Brain microvascular endothelial cell (primary cell): ENCODE measurements at regions not wholly inside any gene's neighbourhood (a gene's known extent, or its start where the extent isn't known, plus 50 kb on each side); places are given as distances from the start of the nearest gene placed in this dataset.
"Not testable (repeated sequence)": the region's sequence is repeated elsewhere in the genome, so short reads cannot be mapped to it uniquely, and the experiment has no call there.

Experiments
- DNase-seq: peaks from one replicate; pipeline ENCODE4 v3.0.0-alpha.2; 2020
- H3K27ac ChIP-seq: fragments of 250-450 bp; sonication (Bioruptor Pico); 2 replicates; pipeline ENCODE4 v1.5.1; 2020; ENCODE audit warnings: mild to moderate bottlenecking, moderate library complexity
- H3K27me3 ChIP-seq: fragments of 250-450 bp; sonication (Bioruptor Pico); replicated peaks from 2 replicates; pipeline ENCODE4 v1.5.1; 2020; ENCODE audit warnings: mild to moderate bottlenecking
- H3K36me3 ChIP-seq: fragments of 250-450 bp; sonication (Bioruptor Pico); replicated peaks from 2 replicates; pipeline ENCODE4 v1.5.1; 2020; ENCODE audit warnings: mild to moderate bottlenecking
- H3K4me3 ChIP-seq: 2 replicates; pipeline ENCODE4 v1.5.1; 2011; ENCODE audit warnings: low read depth, mild to moderate bottlenecking, control low read depth, low read length, moderate library complexity
- in situ Hi-C: cut with HindIII; loops from 2 replicates; pipeline ENCODE4 v1.10.0; 2017; ENCODE audit warnings: low sequenced_read_pairs, low pct_ligation_motif_present
- TF ChIP-seq, protein P1 (sequence below): IDR thresholded peaks from 2 replicates; pipeline ENCODE4 v1.5.1; 2011; ENCODE audit warnings: low read depth, mild to moderate bottlenecking, moderate library complexity, low read length, control low read depth, inconsistent platforms; ENCODE audit errors: missing control alignments

DNA sequence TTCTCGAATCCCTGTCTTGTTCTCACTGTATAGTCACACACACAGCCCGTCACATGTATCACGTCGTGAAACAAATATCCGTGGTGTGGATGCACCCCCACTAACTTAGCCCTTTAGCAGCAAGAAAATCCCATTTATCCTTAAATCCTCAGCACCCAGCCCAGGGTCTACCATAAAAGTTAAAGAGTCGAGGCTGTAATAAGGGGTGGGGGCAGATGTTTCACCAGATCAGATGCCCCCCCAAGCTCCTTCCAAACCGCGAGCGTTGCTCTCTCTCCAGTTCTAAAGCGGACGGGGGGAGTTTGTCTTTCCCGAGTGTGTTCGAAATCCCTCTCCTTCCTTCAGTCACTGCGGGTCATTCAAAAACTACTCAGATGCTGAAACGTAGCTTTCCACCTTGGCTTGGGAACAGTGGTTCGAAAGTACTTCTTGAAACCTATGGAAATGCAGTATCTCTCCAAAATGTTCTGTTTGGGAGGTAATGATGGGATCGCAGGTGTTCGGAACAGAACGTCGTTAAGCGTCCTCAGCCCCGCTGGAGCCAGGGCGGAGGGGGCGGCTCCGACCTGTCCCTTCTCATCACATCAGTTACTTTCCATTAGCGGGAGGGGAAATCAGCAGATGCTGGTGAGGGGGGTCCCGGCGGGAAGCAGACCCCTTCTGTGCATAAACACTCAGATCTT is 156.2 kb downstream of the BRD1 start:
- no peak overlapping the region for H3K4me3 ChIP-seq
- no peak for DNase-seq
- H3K27ac ChIP-seq: no peak overlapping the region
- in situ Hi-C loops: no loop called here
- H3K36me3 ChIP-seq: no peaks in the 10 kb centered on the region
- TF ChIP-seq, protein P1, sequence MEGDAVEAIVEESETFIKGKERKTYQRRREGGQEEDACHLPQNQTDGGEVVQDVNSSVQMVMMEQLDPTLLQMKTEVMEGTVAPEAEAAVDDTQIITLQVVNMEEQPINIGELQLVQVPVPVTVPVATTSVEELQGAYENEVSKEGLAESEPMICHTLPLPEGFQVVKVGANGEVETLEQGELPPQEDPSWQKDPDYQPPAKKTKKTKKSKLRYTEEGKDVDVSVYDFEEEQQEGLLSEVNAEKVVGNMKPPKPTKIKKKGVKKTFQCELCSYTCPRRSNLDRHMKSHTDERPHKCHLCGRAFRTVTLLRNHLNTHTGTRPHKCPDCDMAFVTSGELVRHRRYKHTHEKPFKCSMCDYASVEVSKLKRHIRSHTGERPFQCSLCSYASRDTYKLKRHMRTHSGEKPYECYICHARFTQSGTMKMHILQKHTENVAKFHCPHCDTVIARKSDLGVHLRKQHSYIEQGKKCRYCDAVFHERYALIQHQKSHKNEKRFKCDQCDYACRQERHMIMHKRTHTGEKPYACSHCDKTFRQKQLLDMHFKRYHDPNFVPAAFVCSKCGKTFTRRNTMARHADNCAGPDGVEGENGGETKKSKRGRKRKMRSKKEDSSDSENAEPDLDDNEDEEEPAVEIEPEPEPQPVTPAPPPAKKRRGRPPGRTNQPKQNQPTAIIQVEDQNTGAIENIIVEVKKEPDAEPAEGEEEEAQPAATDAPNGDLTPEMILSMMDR: no peak
- peaks cover 19% of the 10 kb centered on the region for H3K27me3 ChIP-seq

DNA sequence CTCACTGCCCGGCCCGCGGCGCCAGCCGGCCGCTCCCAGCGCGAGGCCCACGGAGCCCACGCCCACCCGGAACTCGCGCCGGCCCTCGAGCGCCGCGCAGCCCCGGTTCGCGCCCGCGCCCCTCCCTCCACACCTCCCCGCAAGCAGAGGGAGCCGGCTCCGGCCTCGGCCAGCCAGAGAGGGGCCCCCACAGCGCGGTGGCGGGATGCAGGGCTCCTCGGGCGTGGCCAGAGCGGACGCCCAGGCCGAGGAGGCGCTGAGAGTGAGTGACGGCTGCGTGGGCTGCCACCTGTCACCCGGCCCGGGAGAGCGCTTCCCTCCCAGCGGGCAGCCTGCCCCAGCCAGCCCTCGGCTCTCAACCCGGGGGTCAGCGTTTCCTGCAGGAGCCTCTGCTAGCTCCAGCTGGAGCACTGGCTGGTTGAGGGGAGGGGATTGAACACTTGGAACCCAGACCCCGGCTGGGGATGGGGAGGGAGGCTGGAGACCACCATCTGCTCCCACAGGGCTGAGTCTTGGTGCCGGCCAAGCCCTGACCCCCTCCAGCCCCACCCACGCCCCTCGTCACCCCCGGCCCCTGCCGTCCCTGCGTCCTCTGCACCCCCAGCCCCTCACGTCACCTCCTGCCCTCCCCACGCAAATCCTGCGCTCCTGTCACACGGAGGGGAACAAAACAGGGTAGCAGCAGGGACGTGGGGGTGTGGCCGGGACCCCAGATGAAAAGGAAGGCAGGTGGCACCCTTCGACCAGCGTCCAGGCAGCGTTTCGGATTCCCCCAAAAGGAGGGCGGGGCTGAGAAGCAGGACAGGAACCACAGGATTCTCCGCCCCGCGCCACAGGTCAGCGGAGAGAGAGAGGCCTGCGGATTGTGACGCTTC is 157.0 kb downstream of the BRD1 start:
- DNase-seq: no peak

DNA sequence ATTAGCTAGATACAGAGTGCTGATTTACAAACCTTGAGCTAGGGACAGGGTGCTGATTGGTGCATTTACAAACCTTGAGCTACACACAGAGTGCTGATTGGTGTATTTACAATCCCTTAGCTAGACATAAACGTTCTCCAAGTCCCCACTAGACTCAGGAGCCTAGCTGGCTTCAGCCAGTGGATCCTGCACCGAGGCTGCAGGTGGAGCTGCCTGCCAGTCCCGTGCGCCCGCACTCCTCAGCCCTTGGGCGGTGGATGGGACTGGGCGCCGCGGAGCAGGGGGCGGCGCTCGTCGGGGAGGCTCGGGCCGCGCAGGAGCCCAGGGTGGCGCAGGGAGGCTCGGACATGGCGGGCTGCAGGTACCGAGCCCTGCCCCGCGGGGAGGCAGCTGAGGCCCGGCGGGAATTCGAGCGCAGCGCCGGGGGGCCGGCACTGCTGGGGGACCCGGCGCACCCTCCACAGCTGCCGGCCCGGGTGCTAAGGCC is 157.7 kb downstream of the BRD1 start:
- DNase-seq, H3K27ac ChIP-seq, H3K4me3 ChIP-seq, H3K36me3 ChIP-seq, in situ Hi-C loops: not testable (repeated sequence)
- H3K27me3 ChIP-seq: peaks cover 19% of the 10 kb centered on the region

More for the DNA sequence above, 157.0 kb downstream of the BRD1 start:
- TF ChIP-seq, protein P1: no peak
- Histone ChIP-seq H3K4me3 (no peak overlapping the region), H3K27me3 (peaks cover 19% of the 10 kb centered on the region), H3K36me3 (no peaks in the 10 kb centered on the region), H3K27ac (no peak overlapping the region)
- in situ Hi-C loops: no loop called here

DNA sequence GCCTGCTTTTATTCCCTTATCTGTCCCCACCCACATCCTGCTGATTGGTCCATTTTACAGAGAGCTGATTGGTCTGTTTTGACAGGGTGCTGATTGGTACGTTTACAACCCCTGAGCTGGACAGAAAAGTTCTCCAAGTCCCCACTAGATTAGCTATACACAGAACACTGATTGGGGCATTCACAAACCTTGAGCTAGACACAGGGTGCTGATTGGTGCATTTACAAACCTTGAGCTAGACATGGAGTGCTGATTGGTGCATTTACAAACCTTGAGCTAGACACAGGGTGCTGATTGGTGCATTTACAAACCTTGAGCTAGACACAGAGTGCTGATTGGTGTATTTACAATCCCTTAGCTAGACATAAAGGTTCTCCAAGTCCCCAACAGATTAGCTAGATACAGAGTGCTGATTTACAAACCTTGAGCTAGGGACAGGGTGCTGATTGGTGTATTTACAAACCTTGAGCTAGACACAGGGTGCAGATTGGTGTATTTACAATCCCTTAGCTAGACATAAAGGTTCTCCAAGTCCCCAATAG is 158.2 kb downstream of the BRD1 start:
- H3K36me3 ChIP-seq, in situ Hi-C loops, DNase-seq, H3K4me3 ChIP-seq, H3K27ac ChIP-seq: not testable (repeated sequence)
- H3K27me3 ChIP-seq: peaks cover 19% of the 10 kb centered on the region

DNA sequence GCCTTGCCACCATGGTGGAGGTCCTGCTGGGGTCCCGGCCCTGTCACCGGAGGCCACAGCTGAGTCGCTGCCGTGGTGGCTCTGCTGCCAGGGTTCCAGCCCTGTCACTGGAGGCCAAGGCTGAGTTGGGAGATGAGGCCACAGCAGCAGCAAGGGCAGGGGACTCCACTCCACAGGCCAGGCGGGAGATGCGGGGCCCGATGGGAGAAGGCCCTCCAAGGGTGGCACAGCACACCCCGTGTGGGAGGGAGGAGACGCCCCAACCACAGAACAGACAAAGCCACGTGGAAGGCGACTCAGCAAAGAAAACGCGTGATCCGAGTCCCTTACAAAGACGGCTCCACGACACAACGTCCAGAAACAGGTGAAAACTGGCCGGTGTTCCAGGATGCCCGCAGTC is 159.3 kb downstream of the BRD1 start:
- no peak for DNase-seq
- TF ChIP-seq, protein P1: no peak
- Histone ChIP-seq H3K4me3 (no peak overlapping the region), H3K36me3 (no peaks in the 10 kb centered on the region), H3K27me3 (peaks cover 19% of the 10 kb centered on the region), H3K27ac (no peak overlapping the region)
- in situ Hi-C loops: no loop called here

DNA sequence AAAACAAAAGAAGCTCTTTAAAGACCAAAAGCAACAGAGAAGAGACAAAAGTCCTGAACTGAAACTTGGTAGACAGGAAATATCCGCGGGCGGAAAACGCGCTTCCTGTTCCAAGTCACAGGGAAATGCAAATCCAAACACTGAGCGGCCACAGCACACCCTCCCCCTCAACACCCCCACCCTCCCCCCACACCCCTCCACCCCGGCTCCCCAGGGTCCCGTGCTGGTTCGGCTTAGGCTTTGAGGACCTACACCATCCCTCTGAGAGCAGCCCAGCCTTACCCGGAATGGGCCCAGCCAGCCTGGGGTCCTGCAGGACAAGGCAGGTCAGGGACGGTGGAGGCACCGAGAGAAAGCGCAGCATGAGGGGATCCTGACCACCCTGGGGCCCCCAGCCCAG is 160.4 kb downstream of the BRD1 start:
- Histone ChIP-seq H3K27ac (no peak overlapping the region), H3K4me3 (no peak overlapping the region), H3K36me3 (no peaks in the 10 kb centered on the region), H3K27me3 (peaks cover 19% of the 10 kb centered on the region)
- TF ChIP-seq, protein P1: no peak
- DNase-seq: no peak
- in situ Hi-C loops: no loop called here
